Vagina (tissue), 2 donors: ENCODE measurements at regions not wholly inside any gene's neighbourhood (a gene's known extent, or its start where the extent isn't known, plus 50 kb on each side); places are given as distances from the start of the nearest gene placed in this dataset.

Source experiments
- DNase-seq, 2 donors: peaks; one replicate each; pipeline ENCODE4 v3.0.0-alpha.2; 2017; ENCODE audit errors: extremely low spot score in 2 of 2
- H3K27ac ChIP-seq: fragments of 200-600 bp; sonication (generic); one replicate; pipeline ENCODE4 v1.5.1; 2019
- H3K27me3 ChIP-seq: fragments of 200-600 bp; sonication (generic); one replicate; pipeline ENCODE4 v1.5.1; 2019
- H3K36me3 ChIP-seq, 2 donors: fragments of 200-600 bp; sonication (generic); one replicate each; pipeline ENCODE4 v1.5.1; 2017 to 2019
- H3K4me1 ChIP-seq: fragments of 200-600 bp; sonication (generic); one replicate; pipeline ENCODE4 v1.5.1; 2019
- H3K4me3 ChIP-seq, 2 donors: fragments of 200-600 bp; sonication (generic); 1 replicate in 1 of 2; 2 replicates in 1 of 2; pipeline ENCODE4 v1.5.1; 2016 to 2019
- H3K9me3 ChIP-seq: fragments of 200-600 bp; sonication (generic); one replicate; pipeline ENCODE4 v1.5.1; 2019
- CTCF ChIP-seq, 3 experiments: fragments of 450-650 bp in 2 of 3; fragments of 200-600 bp in 1 of 3; sonication (generic) in 1 of 3; IDR thresholded peaks; one replicate each; pipeline ENCODE4 v1.5.1; 2017 to 2019; ENCODE audit warnings: antibody characterized with exemption in 3 of 3, mild to moderate bottlenecking in 2 of 3, moderate library complexity in 2 of 3
- POLR2A ChIP-seq, 2 donors: fragments of 450-650 bp; IDR thresholded peaks; one replicate each; pipeline ENCODE4 v1.6.1; 2017; ENCODE audit warnings: antibody characterized with exemption in 2 of 2, mild to moderate bottlenecking in 2 of 2, moderate library complexity in 2 of 2
- POLR2AphosphoS5 ChIP-seq, 2 donors: sonication (generic); formaldehyde crosslinking; IDR thresholded peaks; one replicate each; pipeline ENCODE4 v1.9.0; 2017; ENCODE audit warnings: antibody characterized with exemption in 2 of 2, mild to moderate bottlenecking in 2 of 2, low read depth in 1 of 2; ENCODE audit not compliant: insufficient read depth in 1 of 2
- intact Hi-C: fragments of 100-400 bp; cut with DNase I; formaldehyde crosslinking; loops from one replicate; pipeline ENCODE4 v1.15.1; 2023

- intact Hi-C loops = no loop called here
- no peak for TF ChIP-seq POLR2A (IDR thresholded peaks at IDR 0.05)
- no peak for TF ChIP-seq POLR2AphosphoS5 (IDR thresholded peaks at IDR 0.05; ENCODE audit: insufficient read depth in 1 of 2, low read depth in 1 of 2)
- no peak for TF ChIP-seq CTCF (IDR thresholded peaks at IDR 0.05)
- no peak overlapping the region for H3K27ac ChIP-seq
Measured at GRCh38 chr1:220327106-220327505, 54.9 kb upstream of the RAB3GAP2 start.

GRCh38 chr1:220326578-220326977 is 54.3 kb upstream of the RAB3GAP2 start:
- no peaks in the 10 kb centered on the region for H3K27me3 ChIP-seq
- H3K27ac ChIP-seq = no peak overlapping the region
- intact Hi-C loops = no loop called here
- no peak overlapping the region for H3K4me3 ChIP-seq
- TF ChIP-seq CTCF (IDR thresholded peaks at IDR 0.05) = no peak
- no peaks in the 10 kb centered on the region for H3K9me3 ChIP-seq
- DNase-seq = no peak
- H3K4me1 ChIP-seq = no peaks in the 10 kb centered on the region
- H3K36me3 ChIP-seq = no peaks in the 10 kb centered on the region

More at GRCh38 chr1:220327106-220327505, 54.9 kb upstream of the RAB3GAP2 start:
- no peaks in the 10 kb centered on the region for H3K4me1 ChIP-seq
- no peaks in the 10 kb centered on the region for H3K9me3 ChIP-seq
- no peaks in the 10 kb centered on the region for H3K27me3 ChIP-seq
- no peak for DNase-seq
- no peaks in the 10 kb centered on the region for H3K36me3 ChIP-seq
- no peak overlapping the region for H3K4me3 ChIP-seq

GRCh38 chr1:220325306-220325995 is 53.2 kb upstream of the RAB3GAP2 start:
- H3K27me3 ChIP-seq = no peaks in the 10 kb centered on the region
- H3K36me3 ChIP-seq = no peaks in the 10 kb centered on the region
- no peaks in the 10 kb centered on the region for H3K4me1 ChIP-seq
- TF ChIP-seq POLR2AphosphoS5 (IDR thresholded peaks at IDR 0.05; ENCODE audit: insufficient read depth in 1 of 2, low read depth in 1 of 2) (no peak), POLR2A (IDR thresholded peaks at IDR 0.05) (no peak), CTCF (IDR thresholded peaks at IDR 0.05) (no peak)
- no peak overlapping the region for H3K27ac ChIP-seq
- no peaks in the 10 kb centered on the region for H3K9me3 ChIP-seq
- no peak overlapping the region for H3K4me3 ChIP-seq
- no peak for DNase-seq
- intact Hi-C loops = no loop called here

- TF ChIP-seq POLR2A (IDR thresholded peaks at IDR 0.05) (no peak), POLR2AphosphoS5 (IDR thresholded peaks at IDR 0.05; ENCODE audit: insufficient read depth in 1 of 2, low read depth in 1 of 2) (no peak), CTCF (IDR thresholded peaks at IDR 0.05) (no peak)
- Histone ChIP-seq H3K27me3 (no peaks in the 10 kb centered on the region), H3K36me3 (no peaks in the 10 kb centered on the region), H3K9me3 (no peaks in the 10 kb centered on the region), H3K4me1 (no peaks in the 10 kb centered on the region), H3K27ac (no peak overlapping the region), H3K4me3 (no peak overlapping the region)
- no peak for DNase-seq
- intact Hi-C loops = no loop called here
Measured at GRCh38 chr1:220323717-220324116, 51.5 kb upstream of the RAB3GAP2 start.

- intact Hi-C loops = no loop called here
- Histone ChIP-seq H3K4me3 (no peak overlapping the region), H3K36me3 (no peaks in the 10 kb centered on the region), H3K9me3 (no peaks in the 10 kb centered on the region), H3K27ac (no peak overlapping the region), H3K27me3 (no peaks in the 10 kb centered on the region), H3K4me1 (no peaks in the 10 kb centered on the region)
- DNase-seq = no peak
- TF ChIP-seq CTCF (IDR thresholded peaks at IDR 0.05) (no peak), POLR2A (IDR thresholded peaks at IDR 0.05) (no peak), POLR2AphosphoS5 (IDR thresholded peaks at IDR 0.05; ENCODE audit: insufficient read depth in 1 of 2, low read depth in 1 of 2) (no peak)
Measured at GRCh38 chr1:220322570-220322969, 50.3 kb upstream of the RAB3GAP2 start.
